H9 (cell line): ENCODE measurements at regions not wholly inside any gene's neighbourhood (a gene's known extent, or its start where the extent isn't known, plus 50 kb on each side); places are given as distances from the start of the nearest gene placed in this dataset.

Source experiments
- DNase-seq: peaks from one replicate; pipeline ENCODE4 v3.0.0-alpha.2; 2017
- H2AFZ ChIP-seq: one replicate; pipeline ENCODE4 v1.6.1; 2013; ENCODE audit warnings: mild to moderate bottlenecking, low read length, control low read depth, moderate library complexity
- H2AK5ac ChIP-seq: 2 replicates; pipeline ENCODE4 v1.6.1; 2013; ENCODE audit warnings: low read length, control low read depth, mixed read lengths; ENCODE audit not compliant: insufficient read length
- H2BK120ac ChIP-seq: one replicate; pipeline ENCODE4 v1.6.1; 2013; ENCODE audit warnings: low read depth, mild to moderate bottlenecking, low read length, control low read depth, inconsistent platforms; ENCODE audit not compliant: poor library complexity, severe bottlenecking
- H2BK12ac ChIP-seq: 2 replicates; pipeline ENCODE4 v1.6.1; 2013; ENCODE audit warnings: low read length, control low read depth, mixed read lengths, low read depth; ENCODE audit not compliant: insufficient read length
- H2BK15ac ChIP-seq: 2 replicates; pipeline ENCODE4 v1.6.1; 2013; ENCODE audit warnings: low read depth, low read length, control low read depth
- H2BK20ac ChIP-seq: one replicate; pipeline ENCODE4 v1.6.1; 2013; ENCODE audit warnings: low read depth, mild to moderate bottlenecking, low read length, control low read depth, inconsistent platforms; ENCODE audit not compliant: poor library complexity, severe bottlenecking
- H2BK5ac ChIP-seq: 2 replicates; pipeline ENCODE4 v1.6.1; 2013; ENCODE audit warnings: low read length, control low read depth, mixed read lengths; ENCODE audit not compliant: insufficient read length
- H3K14ac ChIP-seq: 2 replicates; pipeline ENCODE4 v1.6.1; 2013; ENCODE audit warnings: low read length, control low read depth; ENCODE audit not compliant: insufficient read depth
- H3K18ac ChIP-seq: 2 replicates; pipeline ENCODE4 v1.6.1; 2013; ENCODE audit warnings: low read depth, mild to moderate bottlenecking, mixed read lengths, low read length, control low read depth; ENCODE audit not compliant: insufficient read length
- H3K23ac ChIP-seq: 2 replicates; pipeline ENCODE4 v1.6.1; 2013; ENCODE audit warnings: low read length, control low read depth, mixed read lengths, low read depth; ENCODE audit not compliant: insufficient read length
- H3K23me2 ChIP-seq: 2 replicates; pipeline ENCODE4 v1.6.1; 2013; ENCODE audit warnings: low read depth, mild to moderate bottlenecking, mixed read lengths, low read length, control low read depth; ENCODE audit not compliant: insufficient read length, poor library complexity, severe bottlenecking
- H3K27ac ChIP-seq: 2 replicates; pipeline ENCODE4 v1.5.1; 2013; ENCODE audit warnings: low read length, control low read depth, mixed read lengths, low read depth; ENCODE audit not compliant: insufficient read length
- H3K27me3 ChIP-seq: 2 replicates; pipeline ENCODE4 v1.6.1; 2013; ENCODE audit warnings: low read length, control low read depth, inconsistent platforms; ENCODE audit not compliant: insufficient read depth
- H3K4ac ChIP-seq: 2 replicates; pipeline ENCODE4 v1.6.1; 2013; ENCODE audit warnings: low read depth, mild to moderate bottlenecking, control low read depth, inconsistent platforms, low read length, moderate library complexity
- H3K4me1 ChIP-seq: 2 replicates; pipeline ENCODE4 v1.6.1; 2013; ENCODE audit warnings: low read length, control low read depth, inconsistent platforms; ENCODE audit not compliant: insufficient read depth
- H3K4me2 ChIP-seq: 2 replicates; pipeline ENCODE4 v1.6.1; 2013; ENCODE audit warnings: low read length, control low read depth, mixed read lengths; ENCODE audit not compliant: insufficient read length, insufficient read depth
- H3K56ac ChIP-seq: 2 replicates; pipeline ENCODE4 v1.6.1; 2013; ENCODE audit warnings: low read depth, mild to moderate bottlenecking, mixed read lengths, low read length, control low read depth; ENCODE audit not compliant: insufficient read length
- H3K79me1 ChIP-seq: 2 replicates; pipeline ENCODE4 v1.6.1; 2013; ENCODE audit warnings: low read depth, mild to moderate bottlenecking, moderate library complexity, low read length, control low read depth, inconsistent platforms; ENCODE audit not compliant: insufficient read depth, poor library complexity, severe bottlenecking
- H3K79me2 ChIP-seq: 2 replicates; pipeline ENCODE4 v1.6.1; 2013; ENCODE audit warnings: low read length, control low read depth, inconsistent platforms; ENCODE audit not compliant: insufficient read depth
- H3K9ac ChIP-seq: 2 replicates; pipeline ENCODE4 v1.6.1; 2013; ENCODE audit warnings: low read length, control low read depth, mixed read lengths; ENCODE audit not compliant: insufficient read length; ENCODE audit errors: extremely low read depth
- H3K9me3 ChIP-seq: one replicate; pipeline ENCODE4 v1.6.1; 2013; ENCODE audit warnings: low read depth, low read length, inconsistent platforms; ENCODE audit not compliant: control insufficient read depth
- H3T11ph ChIP-seq: one replicate; pipeline ENCODE4 v1.6.1; 2013; ENCODE audit warnings: mild to moderate bottlenecking, low read length, control low read depth, inconsistent platforms
- H4K20me1 ChIP-seq: one replicate; pipeline ENCODE4 v1.6.1; 2013; ENCODE audit not compliant: control insufficient read depth, insufficient read length, insufficient read depth
- H4K5ac ChIP-seq: 2 replicates; pipeline ENCODE4 v1.6.1; 2013; ENCODE audit warnings: low read depth, mild to moderate bottlenecking, mixed read lengths, low read length, control low read depth; ENCODE audit not compliant: insufficient read length
- H4K8ac ChIP-seq: replicated peaks from 2 replicates; pipeline ENCODE4 v1.6.1; 2013; ENCODE audit warnings: low read length, control low read depth, mixed read lengths, low read depth; ENCODE audit not compliant: insufficient read length
- H4K91ac ChIP-seq: 2 replicates; pipeline ENCODE4 v1.6.1; 2013; ENCODE audit warnings: low read depth, mild to moderate bottlenecking, moderate library complexity, mixed read lengths, low read length, control low read depth; ENCODE audit not compliant: insufficient read length
- H3K27ac Mint-ChIP-seq, 3 experiments: 2 replicates in 2 of 3; 3 replicates in 1 of 3; pipeline ENCODE4 v1.8.0; 2020 to 2021; ENCODE audit warnings: mixed read lengths in 3 of 3, mild to moderate bottlenecking in 1 of 3, moderate library complexity in 1 of 3
- H3K27me3 Mint-ChIP-seq: 2 replicates; pipeline ENCODE4 v1.8.0; 2021; ENCODE audit warnings: low read depth, mild to moderate bottlenecking, moderate library complexity, mixed read lengths
- H3K36me3 Mint-ChIP-seq, 3 experiments: 2 replicates in 2 of 3; 3 replicates in 1 of 3; pipeline ENCODE4 v1.8.0; 2020 to 2021; ENCODE audit warnings: low read depth in 3 of 3, mixed read lengths in 3 of 3; ENCODE audit not compliant: insufficient read depth in 1 of 3
- H3K4me1 Mint-ChIP-seq, 2 experiments: 2 replicates each; pipeline ENCODE4 v1.8.0; 2020; ENCODE audit warnings: mixed read lengths in 2 of 2
- H3K4me3 Mint-ChIP-seq, 2 experiments: 2 replicates in 1 of 2; 3 replicates in 1 of 2; pipeline ENCODE4 v1.8.0; 2020 to 2021; ENCODE audit warnings: mild to moderate bottlenecking in 2 of 2, mixed read lengths in 2 of 2, moderate library complexity in 1 of 2
- H3K9me3 Mint-ChIP-seq, 2 experiments: 2 replicates in 1 of 2; 3 replicates in 1 of 2; pipeline ENCODE4 v1.8.0; 2020; ENCODE audit warnings: mild to moderate bottlenecking in 2 of 2, mixed read lengths in 2 of 2, moderate library complexity in 1 of 2
- WGBS: extraction: QIAGEN DNeasy Blood & Tissue Kit; methylation state at CpG from one replicate; pipeline ENCODE4 v1.1.7; 2013; ENCODE audit warnings: missing lambda C conversion rate, low lambda C conversion rate, mixed read lengths; ENCODE audit not compliant: insufficient read length; ENCODE audit errors: extremely low coverage; 5-methylcytosine and 5-hydroxymethylcytosine counted together
- TF ChIP-seq, protein P1 (sequence below): fragments of 200-600 bp; sonication (generic); conservative IDR thresholded peaks from 3 replicates; pipeline ENCODE4 v1.8.0; 2021; ENCODE audit warnings: antibody characterized with exemption, mild to moderate bottlenecking

GRCh38 chr7:91731976-91732375, 148.5 kb downstream of the MTERF1 start:
- no peaks in the 10 kb centered on the region for H3K23me2 ChIP-seq
- Mint-ChIP-seq H3K36me3 (no peaks in the 10 kb centered on the region), H3K27ac (no peak overlapping the region), H3K4me1 (no peaks in the 10 kb centered on the region), H3K9me3 (peaks cover 8 to 10% of the 10 kb centered on the region in 2 experiments), H3K4me3 (no peak overlapping the region), H3K27me3 (no peaks in the 10 kb centered on the region)
- H2BK120ac ChIP-seq: no peak overlapping the region
- no peak overlapping the region for H4K91ac ChIP-seq
- H3K9me3 ChIP-seq: no peaks in the 10 kb centered on the region
- no peak overlapping the region for H3K4me2 ChIP-seq
- no peak overlapping the region for H2BK5ac ChIP-seq
- H2AFZ ChIP-seq: no peak overlapping the region
- no peaks in the 10 kb centered on the region for H3K27me3 ChIP-seq
- TF ChIP-seq, protein P1, sequence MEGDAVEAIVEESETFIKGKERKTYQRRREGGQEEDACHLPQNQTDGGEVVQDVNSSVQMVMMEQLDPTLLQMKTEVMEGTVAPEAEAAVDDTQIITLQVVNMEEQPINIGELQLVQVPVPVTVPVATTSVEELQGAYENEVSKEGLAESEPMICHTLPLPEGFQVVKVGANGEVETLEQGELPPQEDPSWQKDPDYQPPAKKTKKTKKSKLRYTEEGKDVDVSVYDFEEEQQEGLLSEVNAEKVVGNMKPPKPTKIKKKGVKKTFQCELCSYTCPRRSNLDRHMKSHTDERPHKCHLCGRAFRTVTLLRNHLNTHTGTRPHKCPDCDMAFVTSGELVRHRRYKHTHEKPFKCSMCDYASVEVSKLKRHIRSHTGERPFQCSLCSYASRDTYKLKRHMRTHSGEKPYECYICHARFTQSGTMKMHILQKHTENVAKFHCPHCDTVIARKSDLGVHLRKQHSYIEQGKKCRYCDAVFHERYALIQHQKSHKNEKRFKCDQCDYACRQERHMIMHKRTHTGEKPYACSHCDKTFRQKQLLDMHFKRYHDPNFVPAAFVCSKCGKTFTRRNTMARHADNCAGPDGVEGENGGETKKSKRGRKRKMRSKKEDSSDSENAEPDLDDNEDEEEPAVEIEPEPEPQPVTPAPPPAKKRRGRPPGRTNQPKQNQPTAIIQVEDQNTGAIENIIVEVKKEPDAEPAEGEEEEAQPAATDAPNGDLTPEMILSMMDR: no peak
- no peak overlapping the region for H3K23ac ChIP-seq
- H4K8ac ChIP-seq: no peak overlapping the region
- no peak overlapping the region for H2BK15ac ChIP-seq
- H3K9ac ChIP-seq: no peak overlapping the region
- no peak for DNase-seq
- H3T11ph ChIP-seq: no peak overlapping the region
- H3K27ac ChIP-seq: no peak overlapping the region
- no peaks in the 10 kb centered on the region for H3K4me1 ChIP-seq
- no peak overlapping the region for H3K4ac ChIP-seq
- H3K14ac ChIP-seq: no peak overlapping the region
- no CpG with 5 or more reads among the region's 5 CpGs for whole genome bisulfite sequencing
- no peak overlapping the region for H2BK20ac ChIP-seq
- no peak overlapping the region for H3K56ac ChIP-seq
- H3K79me2 ChIP-seq: no peaks in the 10 kb centered on the region
- H2BK12ac ChIP-seq: no peak overlapping the region
- H2AK5ac ChIP-seq: no peak overlapping the region
- H4K5ac ChIP-seq: no peak overlapping the region
- no peak overlapping the region for H3K18ac ChIP-seq
- H3K79me1 ChIP-seq: no peaks in the 10 kb centered on the region
- H4K20me1 ChIP-seq: no peaks in the 10 kb centered on the region
